K562 (cell line): ENCODE measurements at regions not wholly inside any gene's neighbourhood (a gene's known extent, or its start where the extent isn't known, plus 50 kb on each side); places are given as distances from the start of the nearest gene placed in this dataset.
"Not testable (repeated sequence)": the region's sequence is repeated elsewhere in the genome, so short reads cannot be mapped to it uniquely, and the experiment has no call there.

ENCODE experiments used
- ETV6 ChIP-seq, 3 experiments: fragments of 150-350 bp in 1 of 3; sonication (generic) in 1 of 3; formaldehyde crosslinking in 1 of 3; IDR thresholded peaks; 2 replicates each; pipeline versions ENCODE4 v1.6.1 to v1.8.0; 2014 to 2022; ENCODE audit warnings: borderline replicate concordance in 2 of 3, low read depth in 2 of 3, antibody characterized with exemption in 1 of 3, low read length in 1 of 3, mild to moderate bottlenecking in 1 of 3, missing genetic modification reagents in 1 of 3
- MTA1 ChIP-seq: fragments of 450-650 bp; IDR thresholded peaks from 2 replicates; pipeline ENCODE4 v1.6.1; 2017; ENCODE audit warnings: borderline replicate concordance
- POLR2AphosphoS5 ChIP-seq: IDR thresholded peaks from 2 replicates; pipeline ENCODE4 v1.6.1; 2011; ENCODE audit warnings: mild to moderate bottlenecking, low read depth, low read length, moderate library complexity; ENCODE audit not compliant: control insufficient read depth, insufficient read depth
- SIN3A ChIP-seq, 2 experiments: fragments of 150-350 bp in 1 of 2; IDR thresholded peaks; 2 replicates each; pipeline ENCODE4 v1.6.1; 2011 to 2016; ENCODE audit warnings: borderline replicate concordance in 2 of 2, low read depth in 2 of 2, low read length in 2 of 2, mild to moderate bottlenecking in 2 of 2, moderate library complexity in 2 of 2; ENCODE audit not compliant: control insufficient read depth in 1 of 2
- SPI1 ChIP-seq: IDR thresholded peaks from 2 replicates; pipeline ENCODE4 v1.6.1; 2011; ENCODE audit warnings: low read depth, low read length, control low read depth, borderline replicate concordance
- SRSF7 ChIP-seq: fragments of 200-400 bp; formaldehyde crosslinking; optimal IDR thresholded peaks from 2 replicates; pipeline ENCODE3; 2017; ENCODE audit warnings: mild to moderate bottlenecking, low read depth, low read length
- TF ChIP-seq, protein P1 (sequence below), 3 experiments: IDR thresholded peaks in 2 of 3; conservative IDR thresholded peaks in 1 of 3; 2 replicates each; pipeline ENCODE4 v1.5.1; 2011 to 2012; ENCODE audit warnings: low read length in 3 of 3, mild to moderate bottlenecking in 3 of 3, control low read depth in 2 of 3, improper control_type of control experiment in 1 of 3, inconsistent platforms in 1 of 3, low read depth in 1 of 3, mixed read lengths in 1 of 3, moderate library complexity in 1 of 3; ENCODE audit not compliant: insufficient read depth in 2 of 3

DNA sequence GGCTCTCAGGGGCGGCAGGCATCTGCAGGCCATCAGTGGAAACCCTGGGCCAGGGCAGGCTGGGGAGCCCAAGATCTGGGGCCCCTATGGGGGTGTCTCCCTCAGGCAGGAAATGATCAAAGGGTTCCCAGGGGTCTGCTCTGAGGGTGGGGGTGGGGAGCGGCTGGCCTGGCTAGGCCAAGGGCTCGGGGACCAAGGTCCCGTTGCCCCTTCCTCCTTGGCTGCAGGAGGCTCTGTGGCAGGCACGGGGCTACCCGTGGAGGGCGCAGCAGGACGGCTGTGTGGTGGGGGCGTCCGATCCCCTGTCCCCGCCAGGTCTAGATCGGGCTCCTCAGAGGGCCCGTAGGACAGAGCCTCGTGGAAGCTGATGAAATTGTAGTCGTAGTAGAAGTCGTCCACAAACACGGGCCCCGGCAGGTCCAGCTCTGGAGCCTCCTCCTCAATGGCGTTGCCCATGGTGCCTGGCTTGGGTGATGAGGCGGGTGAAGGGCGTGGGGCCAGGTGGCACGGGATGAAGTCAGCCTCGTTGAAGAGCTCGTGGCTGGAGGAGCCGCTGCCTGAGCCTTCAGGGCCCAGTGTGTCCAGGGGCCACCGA is 117.8 kb upstream of the AKAP13 start:
- not testable (repeated sequence) for TF ChIP-seq POLR2AphosphoS5; MTA1; SRSF7; SPI1; ETV6 (IDR thresholded peaks at IDR 0.05; ENCODE audit: borderline replicate concordance in 1 of 2, low read depth in 2 of 2, low read length in 1 of 2); ETV6 (CRISPR knock-in tag; IDR thresholded peaks at IDR 0.05; ENCODE audit: borderline replicate concordance); SIN3A (IDR thresholded peaks at IDR 0.05; ENCODE audit: borderline replicate concordance in 2 of 2, control insufficient read depth in 1 of 2, low read depth in 2 of 2, low read length in 2 of 2)
- TF ChIP-seq, protein P1, sequence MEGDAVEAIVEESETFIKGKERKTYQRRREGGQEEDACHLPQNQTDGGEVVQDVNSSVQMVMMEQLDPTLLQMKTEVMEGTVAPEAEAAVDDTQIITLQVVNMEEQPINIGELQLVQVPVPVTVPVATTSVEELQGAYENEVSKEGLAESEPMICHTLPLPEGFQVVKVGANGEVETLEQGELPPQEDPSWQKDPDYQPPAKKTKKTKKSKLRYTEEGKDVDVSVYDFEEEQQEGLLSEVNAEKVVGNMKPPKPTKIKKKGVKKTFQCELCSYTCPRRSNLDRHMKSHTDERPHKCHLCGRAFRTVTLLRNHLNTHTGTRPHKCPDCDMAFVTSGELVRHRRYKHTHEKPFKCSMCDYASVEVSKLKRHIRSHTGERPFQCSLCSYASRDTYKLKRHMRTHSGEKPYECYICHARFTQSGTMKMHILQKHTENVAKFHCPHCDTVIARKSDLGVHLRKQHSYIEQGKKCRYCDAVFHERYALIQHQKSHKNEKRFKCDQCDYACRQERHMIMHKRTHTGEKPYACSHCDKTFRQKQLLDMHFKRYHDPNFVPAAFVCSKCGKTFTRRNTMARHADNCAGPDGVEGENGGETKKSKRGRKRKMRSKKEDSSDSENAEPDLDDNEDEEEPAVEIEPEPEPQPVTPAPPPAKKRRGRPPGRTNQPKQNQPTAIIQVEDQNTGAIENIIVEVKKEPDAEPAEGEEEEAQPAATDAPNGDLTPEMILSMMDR (IDR thresholded peaks at IDR 0.05 in 2 of 3, conservative IDR thresholded peaks at IDR 0.05 in 1 of 3; ENCODE audit: insufficient read depth in 2 of 3, low read depth in 1 of 3, low read length in 3 of 3) = not testable (repeated sequence)
